ENCODE measurements at regions not wholly inside any gene's neighbourhood (a gene's known extent, or its start where the extent isn't known, plus 50 kb on each side); places are given as distances from the start of the nearest gene placed in this dataset.

DNA sequence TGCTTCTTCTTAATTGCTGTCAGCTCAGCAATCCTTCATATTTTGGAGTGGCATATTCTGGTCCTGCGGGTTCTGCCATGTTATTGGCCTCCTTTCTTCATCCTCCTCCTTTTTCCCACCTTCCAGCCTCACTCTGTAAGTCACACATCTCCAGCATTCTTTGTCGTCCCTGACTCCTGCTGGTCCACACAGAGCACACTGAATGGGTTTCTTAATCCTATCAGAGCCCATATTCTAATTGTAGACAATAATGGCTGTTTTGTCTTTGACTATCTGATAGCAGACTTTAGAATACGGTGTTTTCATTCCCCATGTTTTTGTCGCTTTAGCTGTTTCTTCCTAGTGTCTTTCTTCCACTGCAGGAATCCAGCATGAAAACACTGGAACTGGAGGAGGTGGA lies 389.6 kb downstream of the REEP3 start:
- TF ChIP-seq, protein P1, sequence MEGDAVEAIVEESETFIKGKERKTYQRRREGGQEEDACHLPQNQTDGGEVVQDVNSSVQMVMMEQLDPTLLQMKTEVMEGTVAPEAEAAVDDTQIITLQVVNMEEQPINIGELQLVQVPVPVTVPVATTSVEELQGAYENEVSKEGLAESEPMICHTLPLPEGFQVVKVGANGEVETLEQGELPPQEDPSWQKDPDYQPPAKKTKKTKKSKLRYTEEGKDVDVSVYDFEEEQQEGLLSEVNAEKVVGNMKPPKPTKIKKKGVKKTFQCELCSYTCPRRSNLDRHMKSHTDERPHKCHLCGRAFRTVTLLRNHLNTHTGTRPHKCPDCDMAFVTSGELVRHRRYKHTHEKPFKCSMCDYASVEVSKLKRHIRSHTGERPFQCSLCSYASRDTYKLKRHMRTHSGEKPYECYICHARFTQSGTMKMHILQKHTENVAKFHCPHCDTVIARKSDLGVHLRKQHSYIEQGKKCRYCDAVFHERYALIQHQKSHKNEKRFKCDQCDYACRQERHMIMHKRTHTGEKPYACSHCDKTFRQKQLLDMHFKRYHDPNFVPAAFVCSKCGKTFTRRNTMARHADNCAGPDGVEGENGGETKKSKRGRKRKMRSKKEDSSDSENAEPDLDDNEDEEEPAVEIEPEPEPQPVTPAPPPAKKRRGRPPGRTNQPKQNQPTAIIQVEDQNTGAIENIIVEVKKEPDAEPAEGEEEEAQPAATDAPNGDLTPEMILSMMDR (conservative IDR thresholded peaks at IDR 0.05; ENCODE audit: low read depth, low read length), result no peak
- DNase-seq (ENCODE audit: low read depth), result no peak
- no peak overlapping the region for H3K4me3 ChIP-seq (ENCODE audit: low read depth, low read length)

DNA sequence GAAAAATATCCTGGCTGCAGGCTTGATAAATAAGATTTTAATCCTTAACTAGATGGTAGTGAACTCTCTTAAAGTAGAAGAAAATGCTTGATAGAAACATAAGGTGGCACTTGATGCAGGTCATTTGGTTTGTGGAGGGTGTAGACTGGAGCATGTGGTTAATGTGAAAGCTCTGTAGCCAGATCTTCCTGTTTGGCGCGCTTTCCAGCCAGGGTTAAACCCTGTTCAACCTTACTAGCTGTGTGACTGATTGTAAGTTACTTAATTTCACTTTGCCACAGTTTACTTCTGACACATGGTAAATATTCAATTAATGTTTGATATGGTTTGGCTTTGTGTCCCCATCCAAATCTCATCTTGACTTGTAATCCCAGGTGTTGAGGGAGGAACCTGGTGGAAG lies 394.0 kb downstream of the REEP3 start:
- no peak for DNase-seq (ENCODE audit: low read depth)
- H3K4me3 ChIP-seq (ENCODE audit: low read depth, low read length), result no peak overlapping the region
- TF ChIP-seq, protein P1 (conservative IDR thresholded peaks at IDR 0.05; ENCODE audit: low read depth, low read length), result no peak

DNA sequence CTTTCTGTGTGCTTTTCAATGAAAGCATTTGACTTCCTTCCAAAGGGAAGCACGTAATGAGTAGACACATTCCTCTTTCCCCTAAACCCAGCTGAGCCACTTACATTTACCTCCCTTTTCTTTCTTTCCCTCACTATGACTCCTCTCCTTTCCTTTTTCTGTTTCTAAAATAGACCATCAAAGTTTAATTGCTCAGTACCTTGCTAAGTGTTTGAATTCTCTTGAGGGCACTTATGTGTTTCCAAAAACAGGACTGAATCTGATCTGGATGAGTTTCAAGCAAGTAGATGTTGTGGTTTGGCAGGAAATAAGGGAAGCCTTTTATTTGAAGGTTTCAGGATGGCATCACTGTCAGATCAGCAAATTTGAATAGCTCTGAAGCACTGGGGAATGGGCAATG lies 396.2 kb downstream of the REEP3 start:
- TF ChIP-seq, protein P1 (conservative IDR thresholded peaks at IDR 0.05; ENCODE audit: low read depth, low read length), result no peak
- H3K4me3 ChIP-seq (ENCODE audit: low read depth, low read length), result no peak overlapping the region
- no peak for DNase-seq (ENCODE audit: low read depth)

DNA sequence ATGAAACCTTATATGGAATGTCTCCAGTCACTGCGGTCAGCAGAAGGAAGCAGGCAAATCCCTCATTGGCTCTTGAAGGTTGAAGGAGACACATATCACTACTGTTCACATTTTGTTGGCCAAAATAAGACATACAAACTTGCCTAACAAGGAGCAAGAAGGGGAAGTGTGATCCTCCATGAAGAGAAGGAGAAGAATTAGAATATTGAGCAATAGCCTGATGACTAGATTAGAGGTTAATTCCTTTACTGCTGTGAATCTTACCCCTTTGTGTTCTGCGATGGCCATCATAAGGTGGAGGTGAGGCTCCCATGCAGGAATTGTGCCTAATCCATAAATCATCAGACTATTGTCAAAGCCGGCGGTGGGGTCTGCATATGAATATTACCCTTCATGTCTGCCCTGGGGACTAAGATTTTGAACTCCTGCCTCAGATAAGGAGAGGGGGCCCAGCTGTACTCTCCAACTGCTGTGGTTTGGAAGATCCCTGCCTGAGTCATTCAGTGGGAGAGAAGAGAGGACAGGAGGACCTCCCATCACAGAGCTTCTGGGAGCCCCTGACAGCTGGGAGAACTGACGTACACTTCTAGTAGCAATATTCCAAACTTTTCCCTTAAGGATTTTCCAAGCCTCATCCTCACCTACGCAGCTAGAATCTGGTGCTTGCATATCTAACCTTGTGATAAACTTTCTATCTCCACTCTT lies 398.5 kb downstream of the REEP3 start:
- DNase-seq (ENCODE audit: low read depth), result no peak
- no peak overlapping the region for H3K4me3 ChIP-seq (ENCODE audit: low read depth, low read length)
- TF ChIP-seq, protein P1 (conservative IDR thresholded peaks at IDR 0.05; ENCODE audit: low read depth, low read length), result no peak

DNA sequence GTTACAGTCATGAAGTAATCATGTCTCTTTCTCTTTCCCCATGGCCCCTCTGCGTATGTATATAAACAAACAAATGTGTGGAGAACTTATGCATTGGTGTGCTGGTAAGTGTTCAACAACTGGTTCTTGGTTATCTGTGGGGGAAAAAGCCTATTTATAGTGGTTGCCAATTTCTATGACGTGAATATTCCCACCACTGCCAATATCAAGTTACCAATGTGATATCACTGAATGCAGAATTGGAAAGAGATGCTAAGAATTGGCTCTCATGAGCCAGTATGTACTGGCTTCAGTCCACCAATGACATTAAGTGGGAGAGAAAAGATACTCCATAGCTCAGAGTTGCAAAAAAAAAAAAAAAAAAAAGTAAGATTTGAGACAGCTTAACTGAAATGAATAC lies 399.7 kb downstream of the REEP3 start:
- TF ChIP-seq, protein P1 (conservative IDR thresholded peaks at IDR 0.05; ENCODE audit: low read depth, low read length), result no peak

DNA sequence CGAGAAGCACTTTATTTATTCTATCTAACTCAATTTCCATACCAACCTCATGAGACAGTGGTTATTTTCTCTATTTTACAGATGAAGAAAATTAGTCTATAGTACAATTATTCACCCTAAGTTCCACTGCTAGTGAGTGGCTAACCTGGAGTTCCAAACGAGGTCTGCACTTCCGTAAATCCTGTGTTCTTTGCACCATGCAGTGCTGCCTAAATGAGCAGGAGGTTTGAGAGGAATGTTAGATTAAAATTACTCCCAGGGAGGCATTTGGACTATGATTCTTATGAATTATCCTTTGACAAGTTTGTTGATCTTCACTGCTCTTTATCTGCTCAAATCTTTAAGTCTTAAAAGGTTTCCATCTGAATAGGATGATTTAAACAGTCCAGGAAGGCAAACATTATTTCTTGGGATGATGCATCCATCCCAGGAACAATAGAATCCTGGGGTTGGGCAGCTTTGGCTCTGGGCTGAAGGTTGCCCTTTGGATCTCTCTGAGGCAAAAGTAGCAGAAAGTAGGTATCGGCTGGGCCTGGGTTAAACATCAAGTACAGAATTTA lies 400.8 kb downstream of the REEP3 start:
- no peak overlapping the region for H3K4me3 ChIP-seq (ENCODE audit: low read depth, low read length)
- TF ChIP-seq, protein P1 (conservative IDR thresholded peaks at IDR 0.05; ENCODE audit: low read depth, low read length), result no peak
- no peak for DNase-seq (ENCODE audit: low read depth)

More for the DNA sequence above, 399.7 kb downstream of the REEP3 start:
- DNase-seq (ENCODE audit: low read depth), result no peak
- no peak overlapping the region for H3K4me3 ChIP-seq (ENCODE audit: low read depth, low read length)

All from epithelial cell of proximal tubule (primary cell).